GM19328 (cell line): ENCODE measurements at regions not wholly inside any gene's neighbourhood (a gene's known extent, or its start where the extent isn't known, plus 50 kb on each side); places are given as distances from the start of the nearest gene placed in this dataset.

ENCODE experiments used
- ATAC-seq: cut with Tn5 transposase; IDR thresholded peaks from one replicate; pipeline ENCODE4 v1.9.1; 2021; ENCODE audit warnings: mild to moderate bottlenecking, moderate library complexity; ENCODE audit not compliant: unreplicated experiment

- ATAC-seq = no peak
Observed at GRCh38 chr15:97815835-97816234, 144.7 kb upstream of the ARRDC4 start.

GRCh38 chr15:97817276-97817890 is 143.1 kb upstream of the ARRDC4 start:
- no peak for ATAC-seq

GRCh38 chr15:97836003-97836402 is 124.5 kb upstream of the ARRDC4 start:
- ATAC-seq = no peak

GRCh38 chr15:97837896-97838295 is 122.6 kb upstream of the ARRDC4 start:
- no peak for ATAC-seq

- ATAC-seq = no peak
Observed at GRCh38 chr15:97838606-97839210, 121.8 kb upstream of the ARRDC4 start.

GRCh38 chr15:97840501-97840900 is 120.0 kb upstream of the ARRDC4 start:
- no peak for ATAC-seq

GRCh38 chr15:97841558-97841957 is 118.9 kb upstream of the ARRDC4 start:
- ATAC-seq = no peak

- ATAC-seq = no peak
Observed at GRCh38 chr15:97849183-97849582, 111.3 kb upstream of the ARRDC4 start.

GRCh38 chr15:97858296-97858695 is 102.2 kb upstream of the ARRDC4 start:
- no peak for ATAC-seq

- no peak for ATAC-seq
Observed at GRCh38 chr15:97861529-97862260, 98.8 kb upstream of the ARRDC4 start.

- no peak for ATAC-seq
Observed at GRCh38 chr15:97866959-97867358, 93.5 kb upstream of the ARRDC4 start.

GRCh38 chr15:97867870-97868269 is 92.6 kb upstream of the ARRDC4 start:
- ATAC-seq = no peak

GRCh38 chr15:97868981-97869380 is 91.5 kb upstream of the ARRDC4 start:
- ATAC-seq = no peak

- no peak for ATAC-seq
Observed at GRCh38 chr15:97870771-97871170, 89.7 kb upstream of the ARRDC4 start.

- no peak for ATAC-seq
Observed at GRCh38 chr15:97874139-97874538, 86.4 kb upstream of the ARRDC4 start.

GRCh38 chr15:97875025-97875512 is 85.4 kb upstream of the ARRDC4 start:
- no peak for ATAC-seq

GRCh38 chr15:97875513-97876280 is 84.8 kb upstream of the ARRDC4 start:
- no peak for ATAC-seq

- no peak for ATAC-seq
Observed at GRCh38 chr15:97876281-97876675, 84.2 kb upstream of the ARRDC4 start.

- ATAC-seq = no peak
Observed at GRCh38 chr15:97881346-97881965, 79.0 kb upstream of the ARRDC4 start.

GRCh38 chr15:97884513-97885131 is 75.9 kb upstream of the ARRDC4 start:
- no peak for ATAC-seq
